HepG2 (cell line): ENCODE measurements at regions not wholly inside any gene's neighbourhood (a gene's known extent, or its start where the extent isn't known, plus 50 kb on each side); places are given as distances from the start of the nearest gene placed in this dataset.

ENCODE experiments used
- CTCF ChIP-seq: sonication (generic); formaldehyde crosslinking; IDR thresholded peaks from 2 replicates; pipeline ENCODE4 v1.5.0; 2020; ENCODE audit warnings: mild to moderate bottlenecking, missing genetic modification reagents, moderate library complexity
- EZH2 ChIP-seq: conservative IDR thresholded peaks from 2 replicates; pipeline ENCODE4 v1.6.1; 2012; ENCODE audit warnings: mild to moderate bottlenecking, low read depth, low read length, moderate library complexity
- NR1H2 ChIP-seq: sonication (generic); formaldehyde crosslinking; IDR thresholded peaks from 2 replicates; pipeline ENCODE4 v1.8.1; 2022; ENCODE audit warnings: low read depth, missing genetic modification reagents, borderline replicate concordance
- SATB2 ChIP-seq: sonication (generic); formaldehyde crosslinking; IDR thresholded peaks from 2 replicates; pipeline ENCODE4 v1.5.0; 2020; ENCODE audit warnings: missing genetic modification reagents
- SKI ChIP-seq: fragments of 450-650 bp; IDR thresholded peaks from one replicate; pipeline ENCODE4 v1.6.1; 2018; ENCODE audit warnings: mild to moderate bottlenecking; ENCODE audit not compliant: partially characterized antibody
- SMAD3 ChIP-seq: sonication (generic); formaldehyde crosslinking; IDR thresholded peaks from 2 replicates; pipeline ENCODE4 v1.4.0; 2020; ENCODE audit warnings: missing genetic modification reagents
- SMAD9 ChIP-seq: sonication (generic); formaldehyde crosslinking; IDR thresholded peaks from 2 replicates; pipeline ENCODE4 v1.5.1; 2020; ENCODE audit warnings: mild to moderate bottlenecking, missing genetic modification reagents
- SMC3 ChIP-seq: IDR thresholded peaks from 2 replicates; pipeline ENCODE4 v1.6.1; 2011; ENCODE audit warnings: low read length, improper control_type of control experiment
- SOX6 ChIP-seq, 2 experiments: fragments of 450-650 bp in 1 of 2; sonication (generic) in 1 of 2; formaldehyde crosslinking in 1 of 2; IDR thresholded peaks; 2 replicates each; pipeline versions ENCODE4 v1.4.0 to v1.6.1; 2017 to 2020; ENCODE audit warnings: antibody characterized with exemption in 1 of 2, mild to moderate bottlenecking in 1 of 2, missing genetic modification reagents in 1 of 2
- ZNF12 ChIP-seq: sonication (generic); formaldehyde crosslinking; IDR thresholded peaks from 2 replicates; pipeline ENCODE4 v1.5.0; 2020; ENCODE audit warnings: missing genetic modification reagents
- ZNF256 ChIP-seq: sonication (generic); formaldehyde crosslinking; conservative IDR thresholded peaks from 2 replicates; pipeline ENCODE4 v1.4.0; 2020; ENCODE audit warnings: missing genetic modification reagents
- ZNF660 ChIP-seq: sonication (generic); formaldehyde crosslinking; IDR thresholded peaks from 2 replicates; pipeline ENCODE4 v1.5.1; 2020; ENCODE audit warnings: mild to moderate bottlenecking, low read depth, missing genetic modification reagents, borderline replicate concordance

GRCh38 chrX:98077440-98077839, 1193.7 kb downstream of the RPA4 start:
- TF ChIP-seq SMC3 (no peak), CTCF (CRISPR knock-in tag) (no peak), SKI (no peak), SOX6 (IDR thresholded peaks at IDR 0.05) (no peak), SOX6 (CRISPR knock-in tag; IDR thresholded peaks at IDR 0.05) (no peak), SMAD3 (CRISPR knock-in tag) (no peak), ZNF256 (no peak), ZNF12 (no peak), SMAD9 (no peak), EZH2 (no peak), ZNF660 (CRISPR knock-in tag) (no peak), SATB2 (no peak), NR1H2 (CRISPR knock-in tag) (no peak)
